GM12878 (cell line): ENCODE measurements at regions not wholly inside any gene's neighbourhood (a gene's known extent, or its start where the extent isn't known, plus 50 kb on each side); places are given as distances from the start of the nearest gene placed in this dataset.

ENCODE experiments used
- ATAC-seq: fragments of 200-7000 bp; cut with Tn5 transposase; 3 replicates; pipeline ENCODE4 v1.9.1; 2020; ENCODE audit warnings: mild to moderate bottlenecking, moderate library complexity
- BruUV-seq: library from RNA; stranded (reverse); fragments of 400-500 nt; replicated peaks from 2 replicates; lab custom pipeline; 2021; lab: Mats Ljungman, UMichigan
- CTCF ChIA-PET: fragments of 300-600 bp; sonication (Branson Sonifier 250); formaldehyde crosslinking; extraction: SDS; loops from one replicate; lab custom pipeline; 2021; ENCODE audit warnings: inconsistent platforms; lab: Yijun Ruan, JAX
- POLR2A ChIA-PET: fragments of 350-600 bp; formaldehyde crosslinking; extraction: SDS; loops from one replicate; lab custom pipeline; 2021; ENCODE audit warnings: inconsistent platforms; lab: Charles Lee
- RAD21 ChIA-PET: fragments of 300-600 bp; sonication (Branson Sonifier 250); formaldehyde crosslinking; loops from one replicate; lab custom pipeline; 2023; ENCODE audit warnings: antibody characterized with exemption; ENCODE audit not compliant: unreplicated experiment; lab: Charles Lee
- SMC1A ChIA-PET: fragments of 300-600 bp; sonication (Branson Sonifier 250); formaldehyde crosslinking; loops from one replicate; lab custom pipeline; 2023; ENCODE audit not compliant: unreplicated experiment, uncharacterized antibody; lab: Charles Lee
- DNase-seq: peaks from one replicate; pipeline ENCODE4 v3.0.0-alpha.2; 2011; ENCODE audit warnings: low read depth, low spot score
- FAIRE-seq: peaks from 3 replicates; lab custom pipeline; 2011; peaks lifted over from hg19 to GRCh38; lab: Jason Lieb, UNC
- H2AFZ ChIP-seq: 2 replicates; pipeline ENCODE4 v1.6.0; 2011; ENCODE audit warnings: low read depth, low read length, control low read depth; ENCODE audit not compliant: control insufficient read depth
- H3K27ac ChIP-seq: 2 replicates; pipeline ENCODE4 v1.5.1; 2011; ENCODE audit warnings: control low read depth; ENCODE audit not compliant: control insufficient read depth, insufficient read depth
- H3K27me3 ChIP-seq, 2 experiments: replicated peaks in 1 of 2; 2 replicates each; pipeline versions ENCODE4 v1.6.0 to v1.6.1; 2011; ENCODE audit warnings: low read length in 1 of 2; ENCODE audit not compliant: control insufficient read depth in 2 of 2, insufficient read depth in 2 of 2
- H3K36me3 ChIP-seq, 2 experiments: 2 replicates each; pipeline ENCODE4 v1.5.1; 2011; ENCODE audit warnings: low read length in 1 of 2; ENCODE audit not compliant: control insufficient read depth in 2 of 2, insufficient read depth in 2 of 2
- H3K4me1 ChIP-seq: 2 replicates; pipeline ENCODE4 v1.6.1; 2011; ENCODE audit warnings: mild to moderate bottlenecking, low read length, moderate library complexity, mixed read lengths; ENCODE audit not compliant: control insufficient read depth, insufficient read depth
- H3K4me2 ChIP-seq: 2 replicates; pipeline ENCODE4 v1.6.0; 2011; ENCODE audit warnings: control low read depth; ENCODE audit not compliant: control insufficient read depth, insufficient read depth
- H3K4me3 ChIP-seq: fragments of 200-600 bp; sonication (generic); 2 replicates; pipeline ENCODE4 v1.5.1; 2016
- H3K79me2 ChIP-seq: 2 replicates; pipeline ENCODE4 v1.6.0; 2011; ENCODE audit warnings: low read length; ENCODE audit not compliant: control insufficient read depth, insufficient read depth
- H3K9ac ChIP-seq: 2 replicates; pipeline ENCODE4 v1.8.0; 2011; ENCODE audit warnings: low read length, control low read depth, mixed read lengths; ENCODE audit not compliant: control insufficient read depth, insufficient read depth
- H3K9me3 ChIP-seq: replicated peaks from 3 replicates; pipeline ENCODE4 v1.5.1; 2011; ENCODE audit warnings: mild to moderate bottlenecking, low read length; ENCODE audit not compliant: control insufficient read depth, insufficient read depth
- H4K20me1 ChIP-seq: 2 replicates; pipeline ENCODE4 v1.6.0; 2011; ENCODE audit not compliant: control insufficient read depth, insufficient read depth
- ATF7 ChIP-seq: fragments of 450-650 bp; IDR thresholded peaks from 2 replicates; pipeline ENCODE4 v1.6.1; 2016; ENCODE audit warnings: low read depth, mild to moderate bottlenecking
- CBFB ChIP-seq: IDR thresholded peaks from 2 replicates; pipeline ENCODE4 v1.6.1; 2016; ENCODE audit warnings: antibody characterized with exemption, low read depth
- CREB1 ChIP-seq: IDR thresholded peaks from 2 replicates; pipeline ENCODE4 v1.6.1; 2012; ENCODE audit warnings: low read depth, mild to moderate bottlenecking, inconsistent platforms
- FOXM1 ChIP-seq: IDR thresholded peaks from 2 replicates; pipeline ENCODE4 v1.6.1; 2012; ENCODE audit warnings: low read depth, mild to moderate bottlenecking, inconsistent platforms, low read length, moderate library complexity
- HDAC2 ChIP-seq: fragments of 200-600 bp; sonication (generic); IDR thresholded peaks from 2 replicates; pipeline ENCODE4 v1.6.1; 2017
- LARP7 ChIP-seq: fragments of 450-650 bp; IDR thresholded peaks from 2 replicates; pipeline ENCODE4 v1.6.1; 2017; ENCODE audit warnings: mild to moderate bottlenecking
- MYB ChIP-seq: fragments of 150-350 bp; IDR thresholded peaks from 2 replicates; pipeline ENCODE4 v1.6.1; 2014; ENCODE audit warnings: mild to moderate bottlenecking, low read depth, low read length, borderline replicate concordance
- NKRF ChIP-seq: fragments of 450-650 bp; conservative IDR thresholded peaks from 2 replicates; pipeline ENCODE4 v1.6.1; 2017; ENCODE audit warnings: mild to moderate bottlenecking, moderate library complexity
- RUNX3 ChIP-seq: IDR thresholded peaks from 2 replicates; pipeline ENCODE4 v1.6.1; 2012; ENCODE audit warnings: low read length, inconsistent platforms
- SMAD5 ChIP-seq: IDR thresholded peaks from 2 replicates; pipeline ENCODE4 v1.6.1; 2016; ENCODE audit warnings: antibody characterized with exemption, low read depth
- SRF ChIP-seq, 2 experiments: IDR thresholded peaks; 2 replicates each; pipeline ENCODE4 v1.6.1; 2011; ENCODE audit warnings: low read depth in 2 of 2, low read length in 2 of 2, mild to moderate bottlenecking in 1 of 2, moderate library complexity in 1 of 2
- SUZ12 ChIP-seq: fragments of 200-600 bp; sonication (generic); IDR thresholded peaks from one replicate; pipeline ENCODE4 v1.6.1; 2018; ENCODE audit warnings: antibody characterized with exemption, mild to moderate bottlenecking; ENCODE audit not compliant: unreplicated experiment
- USF1 ChIP-seq: IDR thresholded peaks from 2 replicates; pipeline ENCODE4 v1.6.1; 2011; ENCODE audit warnings: borderline replicate concordance, low read depth, mild to moderate bottlenecking, moderate library complexity, mixed read lengths, low read length; ENCODE audit not compliant: insufficient read depth; ENCODE audit errors: extremely low read length
- WGBS: methylation state at CpG from one replicate; pipeline ENCODE4 v1.1.6; 2016; ENCODE audit warnings: low lambda C conversion rate; ENCODE audit not compliant: insufficient replicate concordance, insufficient coverage; ENCODE audit errors: missing lambda C conversion rate; 5-methylcytosine and 5-hydroxymethylcytosine counted together
- in situ Hi-C: fragments of 300-500 bp; cut with MboI; formaldehyde crosslinking; loops from 9 replicates; pipeline ENCODE4 v1.14.3; 2018; ENCODE audit warnings: mixed read lengths
- intact Hi-C: fragments of 100-400 bp; cut with micrococcal nuclease; formaldehyde crosslinking; loops from one replicate; pipeline ENCODE4 v1.14.2; 2022; ENCODE audit not compliant: unreplicated experiment
- TF ChIP-seq, protein P1 (sequence below): IDR thresholded peaks from 2 replicates; pipeline ENCODE4 v1.6.1; 2012; ENCODE audit warnings: mild to moderate bottlenecking, low read depth, low read length
- TF ChIP-seq, protein P2 (sequence below), 3 experiments: IDR thresholded peaks in 2 of 3; conservative IDR thresholded peaks in 1 of 3; 2 replicates each; pipeline ENCODE4 v1.5.1; 2011; ENCODE audit warnings: low read depth in 3 of 3, low read length in 3 of 3, mild to moderate bottlenecking in 3 of 3, control low read depth in 2 of 3, moderate library complexity in 2 of 3, inconsistent platforms in 1 of 3, mixed read lengths in 1 of 3; ENCODE audit not compliant: control insufficient read depth in 2 of 3, insufficient read depth in 1 of 3; ENCODE audit errors: extremely low read depth in 1 of 3

DNA sequence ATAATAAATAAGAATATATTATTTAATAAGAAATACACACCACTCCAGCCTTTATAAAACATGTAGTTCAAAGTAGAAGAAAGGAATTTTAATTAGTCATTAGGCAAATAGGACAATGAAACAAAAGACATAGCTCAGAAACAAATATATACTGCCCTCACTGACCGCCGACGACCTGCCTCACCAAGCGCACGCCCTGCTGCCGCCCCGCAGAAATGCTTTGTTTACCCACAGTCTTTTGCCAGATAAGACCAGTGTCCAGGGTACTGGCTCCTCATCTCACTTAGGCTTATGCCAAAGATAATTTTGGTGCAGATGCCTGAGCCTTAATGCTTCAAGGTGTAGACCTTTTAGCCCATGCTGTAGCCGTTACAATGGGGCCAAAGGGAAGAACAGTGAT is 199.5 kb downstream of the HHIP start:
- ChIA-PET POLR2A (no interaction called here), CTCF (no interaction called here), SMC1A (no interaction called here), RAD21 (no interaction called here)
- H3K27me3 ChIP-seq: no peaks in the 10 kb centered on the region
- 78% methylated on average over 8 of the region's 8 CpGs for WGBS
- H3K79me2 ChIP-seq: no peaks in the 10 kb centered on the region
- no peak overlapping the region for H3K9ac ChIP-seq
- ATAC-seq (no peak), FAIRE-seq (no peak), DNase-seq (no peak)
- H2AFZ ChIP-seq: no peak overlapping the region
- H3K27ac ChIP-seq: no peak overlapping the region
- no TSS peak for BruUV-seq
- in situ Hi-C loops (no loop called here), intact Hi-C loops (no loop called here)
- no peaks in the 10 kb centered on the region for H3K9me3 ChIP-seq
- no peaks in the 10 kb centered on the region for H3K36me3 ChIP-seq
- no peaks in the 10 kb centered on the region for H4K20me1 ChIP-seq
- no peak overlapping the region for H3K4me2 ChIP-seq
- H3K4me3 ChIP-seq: no peak overlapping the region
- H3K4me1 ChIP-seq: no peaks in the 10 kb centered on the region
- TF ChIP-seq SUZ12: no peak
- TF ChIP-seq RUNX3: no peak
- no peak for TF ChIP-seq USF1
- no peak for TF ChIP-seq HDAC2
- no peak for TF ChIP-seq FOXM1
- no peak for TF ChIP-seq CBFB
- no peak for TF ChIP-seq SMAD5
- TF ChIP-seq MYB: no peak
- TF ChIP-seq, protein P1, sequence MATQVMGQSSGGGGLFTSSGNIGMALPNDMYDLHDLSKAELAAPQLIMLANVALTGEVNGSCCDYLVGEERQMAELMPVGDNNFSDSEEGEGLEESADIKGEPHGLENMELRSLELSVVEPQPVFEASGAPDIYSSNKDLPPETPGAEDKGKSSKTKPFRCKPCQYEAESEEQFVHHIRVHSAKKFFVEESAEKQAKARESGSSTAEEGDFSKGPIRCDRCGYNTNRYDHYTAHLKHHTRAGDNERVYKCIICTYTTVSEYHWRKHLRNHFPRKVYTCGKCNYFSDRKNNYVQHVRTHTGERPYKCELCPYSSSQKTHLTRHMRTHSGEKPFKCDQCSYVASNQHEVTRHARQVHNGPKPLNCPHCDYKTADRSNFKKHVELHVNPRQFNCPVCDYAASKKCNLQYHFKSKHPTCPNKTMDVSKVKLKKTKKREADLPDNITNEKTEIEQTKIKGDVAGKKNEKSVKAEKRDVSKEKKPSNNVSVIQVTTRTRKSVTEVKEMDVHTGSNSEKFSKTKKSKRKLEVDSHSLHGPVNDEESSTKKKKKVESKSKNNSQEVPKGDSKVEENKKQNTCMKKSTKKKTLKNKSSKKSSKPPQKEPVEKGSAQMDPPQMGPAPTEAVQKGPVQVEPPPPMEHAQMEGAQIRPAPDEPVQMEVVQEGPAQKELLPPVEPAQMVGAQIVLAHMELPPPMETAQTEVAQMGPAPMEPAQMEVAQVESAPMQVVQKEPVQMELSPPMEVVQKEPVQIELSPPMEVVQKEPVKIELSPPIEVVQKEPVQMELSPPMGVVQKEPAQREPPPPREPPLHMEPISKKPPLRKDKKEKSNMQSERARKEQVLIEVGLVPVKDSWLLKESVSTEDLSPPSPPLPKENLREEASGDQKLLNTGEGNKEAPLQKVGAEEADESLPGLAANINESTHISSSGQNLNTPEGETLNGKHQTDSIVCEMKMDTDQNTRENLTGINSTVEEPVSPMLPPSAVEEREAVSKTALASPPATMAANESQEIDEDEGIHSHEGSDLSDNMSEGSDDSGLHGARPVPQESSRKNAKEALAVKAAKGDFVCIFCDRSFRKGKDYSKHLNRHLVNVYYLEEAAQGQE: no peak
- TF ChIP-seq, protein P2, sequence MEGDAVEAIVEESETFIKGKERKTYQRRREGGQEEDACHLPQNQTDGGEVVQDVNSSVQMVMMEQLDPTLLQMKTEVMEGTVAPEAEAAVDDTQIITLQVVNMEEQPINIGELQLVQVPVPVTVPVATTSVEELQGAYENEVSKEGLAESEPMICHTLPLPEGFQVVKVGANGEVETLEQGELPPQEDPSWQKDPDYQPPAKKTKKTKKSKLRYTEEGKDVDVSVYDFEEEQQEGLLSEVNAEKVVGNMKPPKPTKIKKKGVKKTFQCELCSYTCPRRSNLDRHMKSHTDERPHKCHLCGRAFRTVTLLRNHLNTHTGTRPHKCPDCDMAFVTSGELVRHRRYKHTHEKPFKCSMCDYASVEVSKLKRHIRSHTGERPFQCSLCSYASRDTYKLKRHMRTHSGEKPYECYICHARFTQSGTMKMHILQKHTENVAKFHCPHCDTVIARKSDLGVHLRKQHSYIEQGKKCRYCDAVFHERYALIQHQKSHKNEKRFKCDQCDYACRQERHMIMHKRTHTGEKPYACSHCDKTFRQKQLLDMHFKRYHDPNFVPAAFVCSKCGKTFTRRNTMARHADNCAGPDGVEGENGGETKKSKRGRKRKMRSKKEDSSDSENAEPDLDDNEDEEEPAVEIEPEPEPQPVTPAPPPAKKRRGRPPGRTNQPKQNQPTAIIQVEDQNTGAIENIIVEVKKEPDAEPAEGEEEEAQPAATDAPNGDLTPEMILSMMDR (IDR thresholded peaks at IDR 0.05 in 2 of 3, conservative IDR thresholded peaks at IDR 0.05 in 1 of 3; ENCODE audit: control insufficient read depth in 2 of 3, extremely low read depth in 1 of 3, insufficient read depth in 1 of 3, low read depth in 3 of 3, low read length in 3 of 3): no peak
- no peak for TF ChIP-seq LARP7
- TF ChIP-seq ATF7: no peak
- TF ChIP-seq CREB1: no peak
- TF ChIP-seq SRF (IDR thresholded peaks at IDR 0.05; ENCODE audit: low read depth in 2 of 2, low read length in 2 of 2): no peak
- no peak for TF ChIP-seq NKRF
